ENCODE measurements at regions not wholly inside any gene's neighbourhood (a gene's known extent, or its start where the extent isn't known, plus 50 kb on each side); places are given as distances from the start of the nearest gene placed in this dataset.

DNA sequence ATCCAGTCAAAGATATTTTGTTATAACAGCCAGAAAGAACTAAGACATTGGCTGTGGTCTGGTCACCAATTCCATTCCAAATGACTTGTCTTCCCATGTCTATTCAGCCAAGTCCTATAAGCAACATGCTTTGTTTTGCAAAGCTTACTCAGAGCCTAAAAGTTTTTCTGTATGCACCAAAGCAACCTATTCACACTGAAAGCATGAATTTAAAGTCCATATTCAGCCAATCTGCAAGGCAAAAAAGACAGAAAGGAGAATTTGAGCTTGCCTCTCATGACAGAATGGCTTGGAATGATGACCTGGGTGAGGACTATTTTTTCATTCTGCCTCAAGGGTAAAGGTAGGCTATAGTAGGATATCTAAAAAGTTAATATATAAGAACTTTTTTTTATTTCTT lies 323.2 kb upstream of the NOCT start:
- no peak for TF ChIP-seq POLR2A (IDR thresholded peaks at IDR 0.05)
- no peak for TF ChIP-seq CTCF (IDR thresholded peaks at IDR 0.05)
- no peak for TF ChIP-seq EP300 (IDR thresholded peaks at IDR 0.05)
- Histone ChIP-seq H3K4me1 (ENCODE audit: insufficient read depth) (peaks cover 4% of the 10 kb centered on the region), H3K9me3 (no peaks in the 10 kb centered on the region), H3K36me3 (no peaks in the 10 kb centered on the region), H3K27me3 (no peaks in the 10 kb centered on the region), H3K27ac (no peak overlapping the region), H3K4me3 (no peak overlapping the region)
- no peak for DNase-seq
- intact Hi-C loops (cut with DNase I), result no loop called here

GRCh38 chr4:138689593-138689992 lies 326.0 kb upstream of the NOCT start:
- H3K9me3 ChIP-seq, result no peaks in the 10 kb centered on the region
- H3K27me3 ChIP-seq, result no peaks in the 10 kb centered on the region
- peaks cover 4% of the 10 kb centered on the region for H3K4me1 ChIP-seq (ENCODE audit: insufficient read depth)
- H3K4me3 ChIP-seq, result no peak overlapping the region
- TF ChIP-seq EP300 (IDR thresholded peaks at IDR 0.05), result no peak
- no peak for TF ChIP-seq POLR2A (IDR thresholded peaks at IDR 0.05)
- no peak for TF ChIP-seq CTCF (IDR thresholded peaks at IDR 0.05)
- H3K36me3 ChIP-seq, result no peaks in the 10 kb centered on the region
- H3K27ac ChIP-seq, result no peak overlapping the region
- WGBS, 3 donors, result 91 to 93% (median 91%) methylated on average over 6 of the region's 6 CpGs
- intact Hi-C loops (cut with DNase I), result loop anchor here in 2 of 4 donors (10.0 kb wide), 2 partner anchors 645 to 655 kb away; no protein-coding TSS in a partner anchor
- DNase-seq, result no peak

- Histone ChIP-seq H3K27me3 (no peaks in the 10 kb centered on the region), H3K36me3 (no peaks in the 10 kb centered on the region), H3K9me3 (no peaks in the 10 kb centered on the region), H3K4me1 (ENCODE audit: insufficient read depth) (peaks cover 4% of the 10 kb centered on the region), H3K4me3 (no peak overlapping the region), H3K27ac (no peak overlapping the region)
- no peak for DNase-seq
- no peak for TF ChIP-seq POLR2A (IDR thresholded peaks at IDR 0.05)
- no peak for TF ChIP-seq CTCF (IDR thresholded peaks at IDR 0.05)
- no peak for TF ChIP-seq EP300 (IDR thresholded peaks at IDR 0.05)
- 46 to 54% (median 53%) methylated on average over 9 of the region's 9 CpGs for WGBS, 3 donors
- intact Hi-C loops (cut with DNase I), result loop anchor here in 2 of 4 donors (10.0 kb wide), 2 partner anchors 644 to 654 kb away; no protein-coding TSS in a partner anchor
Measured at GRCh38 chr4:138689187-138689586, 326.4 kb upstream of the NOCT start.

DNA sequence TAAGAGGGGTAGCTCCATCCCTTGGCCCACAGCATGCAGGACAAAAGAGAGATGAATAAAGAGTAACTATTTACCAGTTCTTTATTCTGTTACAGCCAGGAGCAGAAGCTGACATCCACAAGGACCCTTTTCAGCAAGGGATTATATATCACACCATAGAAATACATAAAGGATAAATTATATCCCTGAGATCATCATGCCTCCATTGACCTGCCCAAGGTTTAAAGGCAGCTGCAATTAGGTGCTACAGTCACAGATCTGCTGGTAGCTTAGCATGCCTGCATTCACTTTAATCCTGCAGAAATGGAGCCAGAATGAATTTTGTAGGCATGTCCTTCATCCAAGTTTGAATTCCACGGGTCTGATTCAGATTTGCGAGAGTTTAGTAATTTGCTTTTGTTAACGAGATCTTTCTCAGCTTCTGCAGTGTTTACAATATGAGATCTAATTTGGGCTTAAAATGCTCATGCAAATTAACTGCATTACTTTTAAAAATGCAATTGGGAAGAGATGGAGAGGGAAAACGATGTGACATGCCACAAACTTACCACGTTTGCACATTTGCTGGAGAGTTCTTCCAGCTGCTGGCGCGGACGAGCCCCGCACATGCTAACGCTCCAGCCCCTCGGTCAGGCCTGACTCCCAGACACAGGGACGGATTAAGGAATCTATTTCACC lies 327.0 kb upstream of the NOCT start:
- Histone ChIP-seq H3K4me3 (no peak overlapping the region), H3K27ac (no peak overlapping the region), H3K4me1 (ENCODE audit: insufficient read depth) (peaks cover 4% of the 10 kb centered on the region), H3K27me3 (no peaks in the 10 kb centered on the region), H3K9me3 (no peaks in the 10 kb centered on the region), H3K36me3 (no peaks in the 10 kb centered on the region)
- DNase-seq, result peak in 1 of 5 donors; percentile 25
- intact Hi-C loops (cut with DNase I), result loop anchor here in 2 of 4 donors (10.0 kb wide), 2 partner anchors 644 to 654 kb away; no protein-coding TSS in a partner anchor
- no peak for TF ChIP-seq EP300 (IDR thresholded peaks at IDR 0.05)
- no peak for TF ChIP-seq CTCF (IDR thresholded peaks at IDR 0.05)
- no peak for TF ChIP-seq POLR2A (IDR thresholded peaks at IDR 0.05)
- WGBS, 3 donors, result 11 to 23% (median 20%) methylated on average over 12 of the region's 12 CpGs
